Parathyroid adenoma (tissue), 2 donors: ENCODE measurements at regions not wholly inside any gene's neighbourhood (a gene's known extent, or its start where the extent isn't known, plus 50 kb on each side); places are given as distances from the start of the nearest gene placed in this dataset.
"Not testable (repeated sequence)": the region's sequence is repeated elsewhere in the genome, so short reads cannot be mapped to it uniquely, and the experiment has no call there.

Experiments
- H2AFZ ChIP-seq: fragments of 300-600 bp; sonication (generic); one replicate; pipeline ENCODE4 v1.7.0; 2017; ENCODE audit warnings: antibody characterized with exemption, mild to moderate bottlenecking
- H3K27ac ChIP-seq: fragments of 300-600 bp; sonication (generic); one replicate; pipeline ENCODE4 v1.7.0; 2017
- H3K27me3 ChIP-seq: fragments of 300-600 bp; sonication (generic); one replicate; pipeline ENCODE4 v1.7.0; 2017; ENCODE audit warnings: low read length; ENCODE audit not compliant: control insufficient read depth, insufficient read depth
- H3K36me3 ChIP-seq: fragments of 300-600 bp; sonication (generic); one replicate; pipeline ENCODE4 v1.7.0; 2017; ENCODE audit warnings: low read length; ENCODE audit not compliant: control insufficient read depth, insufficient read depth
- H3K4me1 ChIP-seq: fragments of 300-600 bp; sonication (generic); one replicate; pipeline ENCODE4 v1.7.0; 2017; ENCODE audit warnings: control low read depth
- H3K4me2 ChIP-seq: fragments of 300-600 bp; sonication (generic); one replicate; pipeline ENCODE4 v1.7.0; 2017; ENCODE audit warnings: low read length
- H3K4me3 ChIP-seq: fragments of 300-600 bp; sonication (generic); one replicate; pipeline ENCODE4 v1.7.0; 2017; ENCODE audit warnings: low read depth, low read length
- H3K79me2 ChIP-seq: fragments of 300-600 bp; sonication (generic); one replicate; pipeline ENCODE4 v1.7.0; 2017; ENCODE audit warnings: control low read depth
- H3K9ac ChIP-seq: fragments of 300-600 bp; sonication (generic); one replicate; pipeline ENCODE4 v1.7.0; 2017; ENCODE audit warnings: mild to moderate bottlenecking
- H3K9me3 ChIP-seq: fragments of 300-600 bp; sonication (generic); one replicate; pipeline ENCODE4 v1.7.0; 2017; ENCODE audit warnings: low read length; ENCODE audit not compliant: control insufficient read depth
- CTCF ChIP-seq: fragments of 300-600 bp; sonication (generic); IDR thresholded peaks from one replicate; pipeline ENCODE4 v1.7.0; 2017; ENCODE audit warnings: antibody characterized with exemption, mild to moderate bottlenecking
- donor health status: primary hyperparathyroidism.

GRCh38 chr13:50466456-50466855 lies 377.0 kb downstream of the DLEU7 start:
- no peaks in the 10 kb centered on the region for H3K9me3 ChIP-seq
- H3K4me1 ChIP-seq = peaks cover 4% of the 10 kb centered on the region
- no peaks in the 10 kb centered on the region for H3K27me3 ChIP-seq
- H3K27ac ChIP-seq = no peak overlapping the region
- no peaks in the 10 kb centered on the region for H3K36me3 ChIP-seq
- H3K4me2 ChIP-seq = no peak overlapping the region
- no peaks in the 10 kb centered on the region for H3K79me2 ChIP-seq
- no peak overlapping the region for H3K9ac ChIP-seq
- TF ChIP-seq CTCF = no peak
- no peak overlapping the region for H2AFZ ChIP-seq
- no peak overlapping the region for H3K4me3 ChIP-seq

- Histone ChIP-seq H3K27ac (no peak overlapping the region), H3K4me3 (no peak overlapping the region), H3K79me2 (no peaks in the 10 kb centered on the region), H3K9me3 (no peaks in the 10 kb centered on the region), H2AFZ (no peak overlapping the region), H3K9ac (no peak overlapping the region), H3K4me2 (no peak overlapping the region), H3K36me3 (no peaks in the 10 kb centered on the region), H3K4me1 (peaks cover 4% of the 10 kb centered on the region), H3K27me3 (no peaks in the 10 kb centered on the region)
- no peak for TF ChIP-seq CTCF
Observed at GRCh38 chr13:50467156-50468110, 376.1 kb downstream of the DLEU7 start.

GRCh38 chr13:50468849-50469669 lies 374.4 kb downstream of the DLEU7 start:
- no peak for TF ChIP-seq CTCF
- peaks cover 4% of the 10 kb centered on the region for H3K4me1 ChIP-seq
- H3K36me3 ChIP-seq = no peaks in the 10 kb centered on the region
- H3K27me3 ChIP-seq = no peaks in the 10 kb centered on the region
- no peak overlapping the region for H3K27ac ChIP-seq
- H2AFZ ChIP-seq = no peak overlapping the region
- H3K4me2 ChIP-seq = no peak overlapping the region
- H3K9ac ChIP-seq = no peak overlapping the region
- H3K4me3 ChIP-seq = no peak overlapping the region
- no peaks in the 10 kb centered on the region for H3K79me2 ChIP-seq
- H3K9me3 ChIP-seq = no peaks in the 10 kb centered on the region

GRCh38 chr13:50473050-50473449 lies 370.4 kb downstream of the DLEU7 start:
- not testable (repeated sequence) for H3K36me3 ChIP-seq, H3K4me3 ChIP-seq, H3K4me2 ChIP-seq, H3K9ac ChIP-seq, H3K27me3 ChIP-seq, H3K79me2 ChIP-seq, H3K4me1 ChIP-seq, H2AFZ ChIP-seq, H3K9me3 ChIP-seq, H3K27ac ChIP-seq

DNA sequence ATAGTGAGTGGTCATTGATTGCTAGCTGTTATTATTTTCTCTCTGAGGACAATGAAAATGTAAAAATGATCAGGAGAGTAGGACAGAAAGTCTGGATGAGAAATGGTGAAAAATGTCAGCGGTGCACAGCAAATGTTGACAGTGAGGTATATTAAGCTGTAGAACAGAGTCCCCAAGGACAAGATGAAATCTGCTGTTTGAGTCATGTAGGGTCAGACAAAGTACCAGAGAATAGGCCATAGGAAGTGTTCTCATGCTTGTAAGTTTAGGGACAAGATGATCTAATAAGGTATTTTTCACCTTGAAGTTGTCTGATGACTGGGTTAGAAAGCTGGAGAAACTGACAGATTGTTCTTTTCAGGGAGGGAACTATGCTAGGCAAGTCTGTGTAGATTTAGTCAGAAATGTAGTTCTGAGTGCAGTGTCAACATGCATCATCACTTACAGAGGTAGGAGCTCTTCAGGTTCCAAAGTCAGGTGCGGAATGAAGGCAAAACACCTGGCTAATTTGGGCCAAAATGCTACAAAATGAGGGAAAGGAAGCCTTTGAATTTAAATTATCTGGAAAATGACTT lies 369.3 kb downstream of the DLEU7 start:
- H3K4me3 ChIP-seq = no peak overlapping the region
- no peaks in the 10 kb centered on the region for H3K4me1 ChIP-seq
- no peak for TF ChIP-seq CTCF

More for the DNA sequence above, 369.3 kb downstream of the DLEU7 start:
- Histone ChIP-seq H3K4me2 (no peak overlapping the region), H3K79me2 (no peaks in the 10 kb centered on the region), H3K27me3 (no peaks in the 10 kb centered on the region), H2AFZ (no peak overlapping the region), H3K36me3 (no peaks in the 10 kb centered on the region), H3K9me3 (no peaks in the 10 kb centered on the region), H3K27ac (no peak overlapping the region), H3K9ac (no peak overlapping the region)
